Activated CD8-positive, alpha-beta memory T cell treated with anti-CD3 and anti-CD28 coated beads, Interleukin-2, amount 10 ng/mL, durations not matched to agents 7 days and 5 days (primary cell): ENCODE measurements at regions not wholly inside any gene's neighbourhood (a gene's known extent, or its start where the extent isn't known, plus 50 kb on each side); places are given as distances from the start of the nearest gene placed in this dataset.
"Not testable (repeated sequence)": the region's sequence is repeated elsewhere in the genome, so short reads cannot be mapped to it uniquely, and the experiment has no call there.

Experiments used
- ATAC-seq: fragments of 150-1000 bp; cut with Tn5 transposase; one replicate; pipeline ENCODE4 v1.10.0; 2021; ENCODE audit warnings: moderate library complexity
- CTCF ChIA-PET: fragments of 350-600 bp; sonication (Branson Sonifier 250); formaldehyde crosslinking; loops from one replicate; lab custom pipeline; 2021; ENCODE audit warnings: antibody characterized with exemption; lab: Charles Lee
- DNase-seq: peaks from one replicate; pipeline ENCODE4 v3.0.0-alpha.2; 2020
- H3K27ac Mint-ChIP-seq: one replicate; pipeline ENCODE4 v1.8.0; 2021; ENCODE audit warnings: mild to moderate bottlenecking, mixed read lengths
- H3K27me3 Mint-ChIP-seq: one replicate; pipeline ENCODE4 v1.8.0; 2021; ENCODE audit warnings: mixed read lengths
- H3K36me3 Mint-ChIP-seq: one replicate; pipeline ENCODE4 v1.8.0; 2021; ENCODE audit warnings: mild to moderate bottlenecking, mixed read lengths
- H3K4me1 Mint-ChIP-seq: one replicate; pipeline ENCODE4 v1.8.0; 2021; ENCODE audit warnings: mixed read lengths
- H3K4me3 Mint-ChIP-seq: one replicate; pipeline ENCODE4 v1.8.0; 2021; ENCODE audit warnings: mild to moderate bottlenecking, moderate library complexity, mixed read lengths
- H3K9me3 Mint-ChIP-seq: one replicate; pipeline ENCODE4 v1.8.0; 2022; ENCODE audit warnings: low read depth, mixed read lengths

- Mint-ChIP-seq H3K27me3 (peaks cover 2% of the 10 kb centered on the region), H3K9me3 (peaks cover 2% of the 10 kb centered on the region), H3K4me1 (no peaks in the 10 kb centered on the region), H3K27ac (no peak overlapping the region), H3K36me3 (no peaks in the 10 kb centered on the region), H3K4me3 (no peak overlapping the region)
- DNase-seq (no peak), ATAC-seq (no peak)
- CTCF ChIA-PET = no interaction called here
These were observed 359.1 kb downstream of the ZNF674 start for GRCh38 chrX:46185923-46186810.

- Mint-ChIP-seq H3K9me3 (peaks cover 2% of the 10 kb centered on the region), H3K27ac (no peak overlapping the region), H3K4me3 (no peak overlapping the region), H3K36me3 (no peaks in the 10 kb centered on the region), H3K27me3 (peaks cover 2% of the 10 kb centered on the region), H3K4me1 (peaks cover 4% of the 10 kb centered on the region)
- CTCF ChIA-PET = no interaction called here
- DNase-seq (no peak), ATAC-seq (no peak)
These were observed 360.5 kb downstream of the ZNF674 start for GRCh38 chrX:46184749-46185148.

GRCh38 chrX:46180258-46180687, 364.9 kb downstream of the ZNF674 start:
- Mint-ChIP-seq H3K9me3 (peaks cover 2% of the 10 kb centered on the region), H3K27ac (no peak overlapping the region), H3K4me3 (no peak overlapping the region), H3K27me3 (peaks cover 4% of the 10 kb centered on the region), H3K36me3 (no peaks in the 10 kb centered on the region), H3K4me1 (peaks cover 8% of the 10 kb centered on the region)
- ATAC-seq = no peak
- CTCF ChIA-PET = no interaction called here
- DNase-seq = peak; percentile 40

GRCh38 chrX:46179748-46180147, 365.5 kb downstream of the ZNF674 start:
- CTCF ChIA-PET = no interaction called here
- Mint-ChIP-seq H3K27me3 (peaks cover 4% of the 10 kb centered on the region), H3K4me3 (no peak overlapping the region), H3K9me3 (peaks cover 2% of the 10 kb centered on the region), H3K4me1 (peaks cover 8% of the 10 kb centered on the region), H3K27ac (no peak overlapping the region), H3K36me3 (no peaks in the 10 kb centered on the region)
- ATAC-seq (no peak), DNase-seq (no peak)

GRCh38 chrX:46178763-46179162, 366.5 kb downstream of the ZNF674 start:
- ATAC-seq (no peak), DNase-seq (no peak)
- Mint-ChIP-seq H3K27me3 (peaks cover 5% of the 10 kb centered on the region), H3K27ac (no peak overlapping the region), H3K9me3 (peaks cover 2% of the 10 kb centered on the region), H3K4me3 (no peak overlapping the region), H3K4me1 (peaks cover 8% of the 10 kb centered on the region), H3K36me3 (no peaks in the 10 kb centered on the region)
- CTCF ChIA-PET = no interaction called here

- CTCF ChIA-PET = no interaction called here
- Mint-ChIP-seq H3K27me3 (peaks cover 7% of the 10 kb centered on the region), H3K27ac (no peak overlapping the region), H3K4me3 (no peak overlapping the region), H3K9me3 (no peaks in the 10 kb centered on the region), H3K4me1 (no peaks in the 10 kb centered on the region), H3K36me3 (no peaks in the 10 kb centered on the region)
- DNase-seq = no peak
- ATAC-seq = no peak
These were observed 372.1 kb downstream of the ZNF674 start for GRCh38 chrX:46173159-46173558.

GRCh38 chrX:46171457-46171856, 373.8 kb downstream of the ZNF674 start:
- CTCF ChIA-PET, H3K27me3 Mint-ChIP-seq, H3K4me3 Mint-ChIP-seq, H3K36me3 Mint-ChIP-seq, ATAC-seq, H3K27ac Mint-ChIP-seq, H3K9me3 Mint-ChIP-seq, H3K4me1 Mint-ChIP-seq, DNase-seq: not testable (repeated sequence)

GRCh38 chrX:46169808-46170207, 375.4 kb downstream of the ZNF674 start:
- H3K4me3 Mint-ChIP-seq = no peak overlapping the region

GRCh38 chrX:46168254-46168653, 377.0 kb downstream of the ZNF674 start:
- Mint-ChIP-seq H3K4me1 (no peaks in the 10 kb centered on the region), H3K9me3 (no peaks in the 10 kb centered on the region), H3K27me3 (no peaks in the 10 kb centered on the region), H3K27ac (no peak overlapping the region), H3K36me3 (no peaks in the 10 kb centered on the region), H3K4me3 (no peak overlapping the region)
- DNase-seq (no peak), ATAC-seq (no peak)
- CTCF ChIA-PET = no interaction called here

More at GRCh38 chrX:46169808-46170207, 375.4 kb downstream of the ZNF674 start:
- Mint-ChIP-seq H3K27ac (no peak overlapping the region), H3K4me1 (no peaks in the 10 kb centered on the region), H3K27me3 (peaks cover 3% of the 10 kb centered on the region), H3K36me3 (no peaks in the 10 kb centered on the region), H3K9me3 (no peaks in the 10 kb centered on the region)
- DNase-seq (no peak), ATAC-seq (no peak)
- CTCF ChIA-PET = no interaction called here

GRCh38 chrX:46165866-46166265, 379.4 kb downstream of the ZNF674 start:
- Mint-ChIP-seq H3K27me3 (no peaks in the 10 kb centered on the region), H3K9me3 (no peaks in the 10 kb centered on the region), H3K4me1 (no peaks in the 10 kb centered on the region), H3K27ac (no peak overlapping the region), H3K36me3 (no peaks in the 10 kb centered on the region), H3K4me3 (no peak overlapping the region)
- ATAC-seq (no peak), DNase-seq (no peak)
- CTCF ChIA-PET = no interaction called here

GRCh38 chrX:46165411-46165810, 379.8 kb downstream of the ZNF674 start:
- DNase-seq (no peak), ATAC-seq (no peak)
- CTCF ChIA-PET = no interaction called here
- Mint-ChIP-seq H3K27me3 (no peaks in the 10 kb centered on the region), H3K4me3 (no peak overlapping the region), H3K9me3 (no peaks in the 10 kb centered on the region), H3K36me3 (no peaks in the 10 kb centered on the region), H3K4me1 (no peaks in the 10 kb centered on the region), H3K27ac (no peak overlapping the region)

- Mint-ChIP-seq H3K36me3 (no peaks in the 10 kb centered on the region), H3K9me3 (no peaks in the 10 kb centered on the region), H3K27ac (no peak overlapping the region), H3K4me1 (no peaks in the 10 kb centered on the region), H3K4me3 (no peak overlapping the region), H3K27me3 (peaks cover 3% of the 10 kb centered on the region)
- CTCF ChIA-PET = no interaction called here
- DNase-seq (no peak), ATAC-seq (no peak)
These were observed 392.5 kb downstream of the ZNF674 start for GRCh38 chrX:46152756-46153155.

- ATAC-seq, H3K9me3 Mint-ChIP-seq, H3K36me3 Mint-ChIP-seq, H3K27ac Mint-ChIP-seq, DNase-seq, H3K4me1 Mint-ChIP-seq, H3K27me3 Mint-ChIP-seq, H3K4me3 Mint-ChIP-seq, CTCF ChIA-PET: not testable (repeated sequence)
These were observed 393.9 kb downstream of the ZNF674 start for GRCh38 chrX:46151332-46151731.

- CTCF ChIA-PET = no interaction called here
- DNase-seq = no peak
- peaks cover 7% of the 10 kb centered on the region for H3K27me3 Mint-ChIP-seq
These were observed 400.7 kb downstream of the ZNF674 start for GRCh38 chrX:46144566-46144965.

More at GRCh38 chrX:46144566-46144965, 400.7 kb downstream of the ZNF674 start:
- no peaks in the 10 kb centered on the region for H3K36me3 Mint-ChIP-seq
- H3K4me3 Mint-ChIP-seq = no peak overlapping the region
- no peaks in the 10 kb centered on the region for H3K9me3 Mint-ChIP-seq
- no peak for ATAC-seq
- H3K4me1 Mint-ChIP-seq = no peaks in the 10 kb centered on the region
- H3K27ac Mint-ChIP-seq = no peak overlapping the region
